ENCODE measurements at regions not wholly inside any gene's neighbourhood (a gene's known extent, or its start where the extent isn't known, plus 50 kb on each side); places are given as distances from the start of the nearest gene placed in this dataset.
A peak's percentile ranks its signal among the peaks of the same experiment; 100 is the strongest.

DNA sequence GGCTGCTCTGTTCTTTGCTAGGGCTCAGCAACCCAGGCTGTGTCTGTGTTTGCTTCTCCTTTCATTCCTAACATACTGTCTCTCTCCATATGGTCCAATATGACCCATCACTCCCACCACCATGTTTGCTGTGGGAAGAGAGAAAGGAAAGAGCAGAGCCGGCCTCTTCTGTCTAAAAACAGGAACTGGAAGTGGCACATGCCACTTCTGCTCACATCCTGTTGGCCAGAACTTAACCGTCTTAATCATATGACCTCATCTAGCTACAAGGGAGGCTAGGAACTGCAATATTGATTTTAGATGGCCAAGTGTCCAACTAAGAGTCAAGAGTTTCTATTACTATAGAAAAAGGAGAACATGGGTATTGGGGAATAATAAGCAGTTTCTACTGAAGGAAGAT is 212.5 kb upstream of the CHD6 start:
- no peaks in the 10 kb centered on the region for H3K9me3 ChIP-seq (ENCODE audit: low read depth, low read length)
- H3K27me3 ChIP-seq (ENCODE audit: insufficient read depth, low read length) = no peaks in the 10 kb centered on the region
- H3K27ac ChIP-seq (ENCODE audit: low read depth, low read length) = no peak overlapping the region
- H3K4me1 ChIP-seq (ENCODE audit: insufficient read depth, low read length) = no peaks in the 10 kb centered on the region
- H3K36me3 ChIP-seq (ENCODE audit: insufficient read depth, low read length) = no peaks in the 10 kb centered on the region
- no peak overlapping the region for H2AFZ ChIP-seq (ENCODE audit: low read length)
- no peak for TF ChIP-seq CTCF (IDR thresholded peaks at IDR 0.05; ENCODE audit: extremely low read depth, low read depth, low read length)
- H3K79me2 ChIP-seq (ENCODE audit: insufficient read depth, low read length) = no peaks in the 10 kb centered on the region
- H3K4me2 ChIP-seq (ENCODE audit: insufficient read depth, low read length) = no peak overlapping the region
- peak; percentile 1 for DNase-seq (ENCODE audit: insufficient read length, low spot score, missing footprints)
- no peak overlapping the region for H3K4me3 ChIP-seq (ENCODE audit: insufficient read depth, low read length)
- no peaks in the 10 kb centered on the region for H4K20me1 ChIP-seq (ENCODE audit: insufficient read depth, low read length)

GRCh38 chr20:41819436-41819835 is 201.3 kb upstream of the CHD6 start:
- no peak overlapping the region for H3K4me2 ChIP-seq (ENCODE audit: insufficient read depth, low read length)
- no peaks in the 10 kb centered on the region for H3K27me3 ChIP-seq (ENCODE audit: insufficient read depth, low read length)
- no peaks in the 10 kb centered on the region for H3K9me3 ChIP-seq (ENCODE audit: low read depth, low read length)
- no peak overlapping the region for H3K4me3 ChIP-seq (ENCODE audit: insufficient read depth, low read length)
- no peak overlapping the region for H2AFZ ChIP-seq (ENCODE audit: low read length)
- no peaks in the 10 kb centered on the region for H3K79me2 ChIP-seq (ENCODE audit: insufficient read depth, low read length)
- H3K4me1 ChIP-seq (ENCODE audit: insufficient read depth, low read length) = no peaks in the 10 kb centered on the region
- no peak for TF ChIP-seq CTCF (IDR thresholded peaks at IDR 0.05; ENCODE audit: extremely low read depth, low read depth, low read length)
- no peaks in the 10 kb centered on the region for H3K36me3 ChIP-seq (ENCODE audit: insufficient read depth, low read length)
- no peaks in the 10 kb centered on the region for H4K20me1 ChIP-seq (ENCODE audit: insufficient read depth, low read length)
- no peak overlapping the region for H3K27ac ChIP-seq (ENCODE audit: low read depth, low read length)
- DNase-seq (ENCODE audit: insufficient read length, low spot score, missing footprints) = no peak

DNA sequence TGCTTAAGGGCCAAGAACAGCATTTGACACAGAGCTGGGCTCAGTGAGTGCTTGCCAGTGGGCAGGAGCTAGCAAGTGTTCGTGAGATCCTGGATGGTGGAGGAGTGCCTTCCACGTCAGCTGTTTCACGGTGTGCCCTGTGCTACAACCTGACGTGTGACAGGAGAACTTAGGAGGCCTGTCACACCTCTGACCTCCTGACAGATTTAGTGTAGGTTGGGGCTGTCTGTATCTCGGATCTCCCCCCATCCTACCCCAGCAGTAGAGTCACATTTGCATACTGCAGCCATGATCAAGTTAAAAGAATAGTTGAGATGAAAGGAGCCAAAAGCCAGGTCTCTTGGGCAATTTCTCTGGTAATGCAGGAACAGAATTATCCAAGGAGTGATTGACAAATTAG is 200.8 kb upstream of the CHD6 start:
- no peaks in the 10 kb centered on the region for H3K79me2 ChIP-seq (ENCODE audit: insufficient read depth, low read length)
- H3K4me3 ChIP-seq (ENCODE audit: insufficient read depth, low read length) = no peak overlapping the region
- H3K4me2 ChIP-seq (ENCODE audit: insufficient read depth, low read length) = no peak overlapping the region
- H3K36me3 ChIP-seq (ENCODE audit: insufficient read depth, low read length) = no peaks in the 10 kb centered on the region
- H2AFZ ChIP-seq (ENCODE audit: low read length) = no peak overlapping the region
- DNase-seq (ENCODE audit: insufficient read length, low spot score, missing footprints) = no peak
- no peaks in the 10 kb centered on the region for H3K9me3 ChIP-seq (ENCODE audit: low read depth, low read length)
- H3K4me1 ChIP-seq (ENCODE audit: insufficient read depth, low read length) = no peaks in the 10 kb centered on the region
- no peaks in the 10 kb centered on the region for H4K20me1 ChIP-seq (ENCODE audit: insufficient read depth, low read length)
- TF ChIP-seq CTCF (IDR thresholded peaks at IDR 0.05; ENCODE audit: extremely low read depth, low read depth, low read length) = no peak
- H3K27me3 ChIP-seq (ENCODE audit: insufficient read depth, low read length) = no peaks in the 10 kb centered on the region
- H3K27ac ChIP-seq (ENCODE audit: low read depth, low read length) = no peak overlapping the region

- no peaks in the 10 kb centered on the region for H3K4me1 ChIP-seq (ENCODE audit: insufficient read depth, low read length)
- H3K4me2 ChIP-seq (ENCODE audit: insufficient read depth, low read length) = no peak overlapping the region
Measured at GRCh38 chr20:41818369-41818768, 200.2 kb upstream of the CHD6 start.

More at GRCh38 chr20:41818369-41818768, 200.2 kb upstream of the CHD6 start:
- Histone ChIP-seq H3K4me3 (ENCODE audit: insufficient read depth, low read length) (no peak overlapping the region), H3K9me3 (ENCODE audit: low read depth, low read length) (no peaks in the 10 kb centered on the region), H3K79me2 (ENCODE audit: insufficient read depth, low read length) (no peaks in the 10 kb centered on the region), H4K20me1 (ENCODE audit: insufficient read depth, low read length) (no peaks in the 10 kb centered on the region), H3K36me3 (ENCODE audit: insufficient read depth, low read length) (no peaks in the 10 kb centered on the region), H2AFZ (ENCODE audit: low read length) (no peak overlapping the region), H3K27me3 (ENCODE audit: insufficient read depth, low read length) (no peaks in the 10 kb centered on the region), H3K27ac (ENCODE audit: low read depth, low read length) (no peak overlapping the region)
- TF ChIP-seq CTCF (IDR thresholded peaks at IDR 0.05; ENCODE audit: extremely low read depth, low read depth, low read length) = no peak
- peak; percentile 76 for DNase-seq (ENCODE audit: insufficient read length, low spot score, missing footprints)
